Mucosa of descending colon (tissue), 3 donors: ENCODE measurements at regions not wholly inside any gene's neighbourhood (a gene's known extent, or its start where the extent isn't known, plus 50 kb on each side); places are given as distances from the start of the nearest gene placed in this dataset.

ENCODE experiments used
- ATAC-seq: fragments of 200-7000 bp; cut with Tn5 transposase; one replicate; pipeline ENCODE4 v1.9.1; 2020; ENCODE audit warnings: mild to moderate bottlenecking, moderate library complexity
- DNase-seq, 3 donors: peaks; one replicate each; pipeline ENCODE4 v3.0.0-alpha.2; 2020
- H3K36me3 ChIP-seq: fragments of 200-600 bp; one replicate; pipeline ENCODE4 v1.8.0; 2021; ENCODE audit warnings: low read depth, mild to moderate bottlenecking
- H3K4me1 ChIP-seq: fragments of 200-600 bp; one replicate; pipeline ENCODE4 v1.8.0; 2021; ENCODE audit warnings: low read depth, mild to moderate bottlenecking
- H3K4me3 ChIP-seq: fragments of 200-600 bp; one replicate; pipeline ENCODE4 v1.8.0; 2021; ENCODE audit warnings: mild to moderate bottlenecking
- H3K9me3 ChIP-seq: fragments of 200-600 bp; one replicate; pipeline ENCODE4 v1.8.0; 2021; ENCODE audit warnings: mild to moderate bottlenecking
- CTCF ChIP-seq: fragments of 200-600 bp; IDR thresholded peaks from one replicate; pipeline ENCODE4 v1.8.0; 2022; ENCODE audit warnings: antibody characterized with exemption, mild to moderate bottlenecking
- intact Hi-C, 2 donors: fragments of 100-400 bp; cut with DNase I in 1 of 2; cut with micrococcal nuclease in 1 of 2; formaldehyde crosslinking; loops; one replicate each; pipeline versions ENCODE4 v1.11.0 to v1.11.1; 2022; cut with DNase I, micrococcal nuclease
- donor health status: DM: no; HTN: no; CAD: no; lungs with moderate emphysema.
- donor health status: DM: no; HTN: no; CAD: no.
- donor health status: DM: no; HTN: yes; CAD: no.

- no peak for DNase-seq
- no peaks in the 10 kb centered on the region for H3K36me3 ChIP-seq
- no peak overlapping the region for H3K4me3 ChIP-seq
- intact Hi-C loops: no loop called here
- H3K9me3 ChIP-seq: no peaks in the 10 kb centered on the region
- H3K4me1 ChIP-seq: no peaks in the 10 kb centered on the region
- TF ChIP-seq CTCF: no peak
- no peak for ATAC-seq
Observed at GRCh38 chr21:35606146-35606545, 454.2 kb downstream of the SETD4 start.

DNA sequence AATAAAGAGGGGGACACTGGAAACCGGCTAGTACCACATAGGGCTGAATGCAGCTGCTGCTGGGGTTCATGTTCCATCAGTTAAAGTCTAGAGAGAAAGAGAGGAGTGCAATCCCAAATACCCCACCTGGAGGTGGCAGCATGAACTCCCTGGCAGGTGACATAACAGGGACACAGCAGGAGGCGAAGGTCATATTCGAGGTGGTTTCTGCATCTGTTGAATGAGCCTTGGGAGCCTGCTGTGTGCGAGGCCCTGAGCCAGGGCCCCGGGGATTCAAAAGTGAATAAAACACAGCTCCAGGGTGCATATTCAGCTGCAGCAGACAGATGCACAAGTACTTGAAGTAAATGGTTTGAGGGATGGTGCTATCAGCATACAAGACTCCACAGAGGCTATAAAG lies 456.8 kb downstream of the SETD4 start:
- ATAC-seq (no peak), DNase-seq (no peak)
- Histone ChIP-seq H3K9me3 (no peaks in the 10 kb centered on the region), H3K4me3 (no peak overlapping the region), H3K36me3 (no peaks in the 10 kb centered on the region), H3K4me1 (no peaks in the 10 kb centered on the region)
- intact Hi-C loops: no loop called here
- TF ChIP-seq CTCF: no peak

GRCh38 chr21:35602811-35603362 lies 457.4 kb downstream of the SETD4 start:
- no peak for TF ChIP-seq CTCF
- ATAC-seq: no peak
- intact Hi-C loops: no loop called here
- Histone ChIP-seq H3K9me3 (no peaks in the 10 kb centered on the region), H3K36me3 (no peaks in the 10 kb centered on the region), H3K4me3 (no peak overlapping the region), H3K4me1 (no peaks in the 10 kb centered on the region)
- no peak for DNase-seq

DNA sequence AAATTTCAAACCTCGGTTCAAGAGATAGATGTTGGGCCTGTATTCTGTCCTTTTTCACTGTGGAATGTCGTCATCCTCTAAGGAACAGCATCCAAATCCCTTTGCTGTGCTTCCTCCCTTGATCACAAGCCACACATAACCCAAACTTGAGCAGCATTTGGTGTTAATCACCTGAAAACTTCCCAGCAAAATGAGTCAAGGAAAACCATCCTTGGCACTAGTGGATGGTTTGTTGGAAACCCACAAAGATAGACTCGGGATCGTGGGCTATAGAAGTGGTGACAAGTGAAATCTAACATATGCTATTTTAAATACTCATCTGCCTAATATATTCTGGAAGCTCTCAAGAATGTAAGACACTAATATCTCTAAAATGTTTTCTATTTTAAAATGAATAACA lies 459.1 kb downstream of the SETD4 start:
- Histone ChIP-seq H3K36me3 (no peaks in the 10 kb centered on the region), H3K4me1 (no peaks in the 10 kb centered on the region), H3K9me3 (no peaks in the 10 kb centered on the region), H3K4me3 (no peak overlapping the region)
- DNase-seq: no peak
- intact Hi-C loops: no loop called here
- ATAC-seq: no peak
- no peak for TF ChIP-seq CTCF

DNA sequence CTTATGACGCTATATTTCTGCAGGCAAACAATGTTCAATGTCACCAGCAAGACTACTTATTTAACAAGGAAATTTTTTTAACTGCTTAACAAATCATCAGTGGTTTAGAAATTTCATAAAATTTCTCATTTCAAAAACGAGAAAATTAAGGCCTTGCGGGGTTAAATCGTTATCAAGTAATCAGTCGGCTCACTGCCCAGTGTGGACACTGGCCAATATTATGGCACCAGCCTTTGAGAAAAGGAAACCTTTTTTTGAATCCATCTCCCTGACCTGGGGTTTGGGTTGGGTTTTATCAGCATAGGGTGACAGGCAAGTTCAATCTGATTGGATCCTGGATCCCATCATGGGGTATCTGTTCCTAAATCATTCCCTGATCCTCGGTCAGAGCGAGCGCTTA lies 461.2 kb downstream of the SETD4 start:
- no peak for TF ChIP-seq CTCF
- Histone ChIP-seq H3K36me3 (no peaks in the 10 kb centered on the region), H3K9me3 (no peaks in the 10 kb centered on the region), H3K4me1 (no peaks in the 10 kb centered on the region), H3K4me3 (no peak overlapping the region)
- DNase-seq (no peak), ATAC-seq (no peak)
- intact Hi-C loops: no loop called here

DNA sequence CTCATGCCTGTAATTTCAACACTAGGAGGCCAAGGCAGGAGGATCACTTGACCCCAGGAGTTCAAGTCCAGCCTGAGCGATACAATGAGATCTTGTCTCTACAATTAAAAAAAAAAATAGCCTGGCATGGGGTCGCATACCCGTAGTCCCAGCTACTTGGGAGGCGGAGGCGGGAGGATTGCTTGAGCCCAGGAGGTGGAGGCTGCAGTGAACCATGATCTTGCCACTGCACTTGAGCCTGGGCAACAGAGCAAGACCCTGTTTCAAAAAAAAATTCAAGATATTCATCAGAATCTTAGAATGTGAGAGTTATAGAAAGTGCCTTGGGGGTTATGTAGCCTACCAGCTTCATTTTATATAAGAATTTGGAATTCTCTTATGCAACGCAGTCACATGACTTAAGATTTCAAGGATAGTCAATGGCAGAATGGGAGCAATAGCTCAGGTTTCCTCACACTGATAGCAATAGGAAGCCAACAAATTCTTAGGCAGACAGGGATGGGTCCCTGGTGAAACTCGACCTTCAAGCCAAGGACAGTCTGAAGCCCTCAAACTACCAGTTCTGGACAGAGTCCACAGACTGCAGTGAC lies 462.5 kb downstream of the SETD4 start:
- no peak overlapping the region for H3K4me3 ChIP-seq
- DNase-seq: no peak
- no peak for TF ChIP-seq CTCF
- H3K36me3 ChIP-seq: no peaks in the 10 kb centered on the region
- intact Hi-C loops: no loop called here
- H3K4me1 ChIP-seq: no peaks in the 10 kb centered on the region
- H3K9me3 ChIP-seq: no peaks in the 10 kb centered on the region
- no peak for ATAC-seq
